ENCODE measurements at regions not wholly inside any gene's neighbourhood (a gene's known extent, or its start where the extent isn't known, plus 50 kb on each side); places are given as distances from the start of the nearest gene placed in this dataset.

- no peak for DNase-seq
Observed at GRCh38 chr9:7229571-7229970, 471.8 kb downstream of the KDM4C start.

GRCh38 chr9:7228726-7229125 lies 471.0 kb downstream of the KDM4C start:
- DNase-seq = no peak

- no peak for DNase-seq
Observed at GRCh38 chr9:7227951-7228350, 470.2 kb downstream of the KDM4C start.

- DNase-seq = no peak
Observed at GRCh38 chr9:7226007-7226640, 468.4 kb downstream of the KDM4C start.

Measured in stimulated activated CD8-positive, alpha-beta memory T cell treated with anti-CD3 and anti-CD28 coated beads, Interleukin-4, amount 100 ng/mL, for 48 hours (primary cell).